GM19395 (cell line): ENCODE measurements at regions not wholly inside any gene's neighbourhood (a gene's known extent, or its start where the extent isn't known, plus 50 kb on each side); places are given as distances from the start of the nearest gene placed in this dataset.

Experiments used
- ATAC-seq: cut with Tn5 transposase; IDR thresholded peaks from one replicate; pipeline ENCODE4 v1.9.1; 2021; ENCODE audit warnings: mild to moderate bottlenecking, moderate library complexity; ENCODE audit not compliant: unreplicated experiment

DNA sequence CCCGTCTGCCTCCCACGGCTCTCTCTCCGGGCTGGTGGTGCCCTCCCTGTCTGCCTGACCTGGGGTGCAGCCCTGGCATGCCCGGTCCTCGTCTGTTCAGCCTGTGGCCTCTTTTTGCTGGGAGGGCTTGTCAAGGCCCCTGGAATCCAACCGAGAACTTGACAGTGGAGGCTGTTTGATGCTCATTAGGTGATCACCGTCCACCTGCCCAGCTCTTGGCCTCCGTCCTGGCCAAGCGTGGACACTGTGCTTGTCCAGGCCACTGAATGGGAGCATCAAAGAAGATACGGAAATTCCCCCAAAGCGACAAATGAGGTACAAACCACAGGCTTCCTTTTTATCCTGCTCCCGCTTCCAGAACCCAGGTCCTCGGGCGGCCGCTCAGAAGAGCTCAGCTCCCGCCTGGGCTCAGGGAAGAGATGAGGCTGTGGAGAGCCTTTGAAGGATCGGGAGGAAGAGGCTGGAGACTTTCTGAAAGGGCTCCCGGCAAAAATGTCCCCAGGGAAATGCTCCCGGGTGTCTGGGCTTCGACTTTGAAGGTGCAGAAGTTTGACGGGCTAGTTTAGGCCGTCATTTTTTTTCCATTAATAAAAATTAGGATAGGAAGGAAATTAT, 1273.9 kb downstream of the BRD1 start:
- ATAC-seq: no peak

DNA sequence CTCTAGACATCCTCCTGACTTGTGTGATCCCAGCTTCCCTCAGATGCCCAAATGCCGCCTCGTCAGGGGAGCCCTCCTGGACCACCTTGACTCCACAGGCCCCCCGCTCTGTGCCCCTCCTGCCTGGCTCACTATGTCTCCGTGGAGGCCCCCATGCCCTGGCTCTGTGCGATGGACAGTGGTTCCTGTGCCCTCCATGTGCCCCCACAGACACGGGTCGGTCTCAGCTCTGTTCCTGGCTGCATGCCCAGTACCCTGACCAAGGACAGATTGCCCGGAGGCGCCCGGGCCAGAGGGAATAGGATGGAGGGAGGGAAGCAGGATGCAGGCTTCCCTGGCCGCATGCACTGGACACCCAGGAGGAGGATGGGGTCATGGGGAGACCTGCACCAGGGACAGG, 1274.6 kb downstream of the BRD1 start:
- ATAC-seq: no peak

DNA sequence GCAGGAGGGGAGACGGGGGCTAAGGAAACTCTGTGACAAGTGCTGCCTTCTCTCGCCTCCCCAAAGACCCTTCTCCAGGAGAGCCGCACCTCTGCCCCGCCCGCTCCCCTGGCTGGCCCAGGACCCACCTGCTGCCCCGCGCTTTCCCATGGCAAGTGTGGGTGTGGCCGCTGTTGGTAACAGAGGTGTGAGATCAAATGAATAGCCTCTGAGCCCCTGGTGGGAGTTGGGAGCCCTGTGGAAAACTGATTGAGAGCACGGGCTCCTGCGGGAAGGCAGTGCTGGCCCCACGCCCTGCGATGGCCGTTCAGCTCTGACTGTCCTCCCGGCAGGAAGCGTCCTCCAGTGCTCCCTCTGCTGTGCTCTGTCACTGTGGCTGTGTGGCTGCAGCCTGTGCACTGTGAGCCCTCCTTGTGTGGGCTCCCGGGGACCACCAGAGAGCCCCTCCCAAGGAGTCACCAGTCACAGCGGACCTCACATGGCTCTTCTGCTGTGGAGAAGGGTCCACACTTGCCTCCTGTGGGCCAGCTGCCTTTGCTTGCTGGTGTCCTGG, 1275.9 kb downstream of the BRD1 start:
- ATAC-seq: no peak

DNA sequence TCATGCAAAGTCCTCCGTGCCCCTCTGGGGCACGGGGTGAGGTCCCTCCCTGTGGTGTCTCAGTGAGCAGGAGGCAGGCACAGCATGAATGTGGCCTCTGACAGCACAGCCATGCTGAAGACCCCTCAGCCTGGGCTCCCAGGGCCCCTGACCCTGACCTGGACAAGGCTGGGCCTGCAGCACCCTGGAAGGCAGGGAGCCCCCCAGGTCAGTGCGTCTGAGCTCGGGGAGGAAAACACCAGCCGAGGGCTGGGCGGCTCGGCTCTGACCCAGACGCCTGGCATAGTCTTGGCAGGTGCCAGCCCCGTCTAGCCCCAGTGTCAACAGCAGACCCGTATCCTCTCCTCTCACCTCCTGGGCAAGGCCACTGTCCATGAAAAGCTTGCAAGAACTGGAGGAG, 1276.6 kb downstream of the BRD1 start:
- no peak for ATAC-seq

DNA sequence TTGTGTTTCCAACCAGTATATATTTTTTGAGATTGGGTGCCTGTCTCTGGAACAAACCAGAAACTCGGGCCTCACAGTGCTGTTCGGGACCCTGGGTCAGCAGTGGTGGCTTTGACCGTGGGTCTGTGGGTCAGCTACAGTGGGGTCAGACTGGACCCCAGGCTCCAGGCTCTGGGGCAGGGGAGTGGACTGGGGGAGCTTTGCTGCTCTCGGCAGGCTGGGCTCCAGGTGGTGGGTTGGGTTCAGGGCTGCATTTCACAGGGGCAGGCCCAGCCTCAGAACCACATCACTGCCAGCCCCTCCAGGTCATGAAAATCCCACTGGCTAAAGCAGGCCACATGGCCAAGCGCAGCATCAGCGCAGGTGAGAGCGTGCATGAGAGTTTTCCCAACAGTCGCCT, 1279.3 kb downstream of the BRD1 start:
- ATAC-seq: no peak

DNA sequence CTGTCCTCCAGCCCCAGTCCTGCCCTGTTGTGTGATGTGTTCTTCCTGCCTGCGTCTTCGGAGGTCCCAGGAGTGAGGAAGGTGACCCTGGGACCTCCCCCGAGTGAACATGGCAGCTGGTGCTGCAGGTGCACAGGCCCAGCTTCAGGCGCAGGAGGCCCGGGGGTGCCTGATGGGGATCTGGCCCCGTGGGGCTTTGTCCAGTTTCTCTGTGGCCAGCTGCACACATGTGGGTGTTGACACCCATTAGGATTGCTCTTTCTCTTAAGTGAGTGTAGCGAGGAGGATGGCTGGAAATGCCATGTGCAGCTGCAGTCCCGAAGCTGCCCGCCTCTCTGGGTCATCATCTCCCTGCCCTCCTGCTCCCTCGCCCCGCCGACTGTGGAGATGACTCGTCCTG, 1279.7 kb downstream of the BRD1 start:
- ATAC-seq: no peak

DNA sequence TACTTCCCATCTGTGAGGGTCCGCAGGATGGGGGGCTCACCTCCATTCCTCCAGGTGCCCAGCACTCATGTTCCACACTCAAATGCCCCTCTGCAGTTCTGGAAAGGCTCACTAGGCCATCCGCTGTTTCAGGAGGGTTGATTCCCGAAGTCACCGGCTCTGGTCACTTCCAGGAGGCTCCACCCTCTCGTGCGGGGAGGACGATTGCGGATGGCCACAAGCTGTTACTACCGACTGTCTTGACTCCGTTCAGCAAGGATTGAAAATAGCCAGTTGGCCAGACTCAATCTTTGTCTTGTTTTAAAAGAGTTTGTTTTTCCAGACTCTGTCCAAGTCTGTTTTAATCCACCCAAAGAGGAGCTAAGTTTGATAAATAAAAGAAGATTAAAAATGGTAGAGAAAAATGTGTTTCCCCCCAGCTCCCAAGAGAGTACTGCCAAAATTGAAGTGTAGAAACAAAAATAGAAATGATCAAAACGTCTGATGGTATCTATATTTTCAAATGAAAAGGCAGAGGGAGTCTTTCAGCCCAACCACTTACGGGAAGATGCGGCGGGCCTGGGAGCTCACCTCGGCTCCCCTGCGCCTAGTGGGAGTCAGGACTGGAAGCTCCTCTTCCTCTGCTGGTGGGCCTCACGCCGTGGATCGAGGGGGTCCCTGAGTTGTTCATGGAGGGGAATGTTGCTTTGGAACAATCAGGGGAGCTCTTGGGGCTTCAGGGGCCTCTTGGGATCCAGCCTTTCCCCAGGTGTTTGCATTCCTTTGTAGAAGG, 1280.8 kb downstream of the BRD1 start:
- no peak for ATAC-seq

DNA sequence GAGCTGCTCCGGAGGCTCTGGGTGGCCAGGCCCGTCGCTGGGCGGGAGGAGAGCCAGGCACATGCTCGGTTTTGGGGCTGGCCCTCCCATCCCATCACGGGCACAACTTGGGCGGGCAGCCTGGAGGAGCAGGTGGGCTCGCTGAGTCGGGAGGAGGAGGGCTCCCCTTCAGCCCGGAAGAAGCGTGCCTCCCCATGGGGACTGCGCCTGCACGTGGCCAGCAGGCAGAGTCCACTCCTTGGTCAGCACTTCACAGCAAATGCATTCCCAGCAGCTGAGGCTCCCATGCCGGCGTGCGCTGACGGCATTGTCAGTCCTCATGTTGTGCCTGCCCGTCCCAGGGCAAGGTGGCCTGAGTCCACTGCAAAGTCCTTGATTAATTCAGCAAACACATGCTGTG, 1281.7 kb downstream of the BRD1 start:
- no peak for ATAC-seq

DNA sequence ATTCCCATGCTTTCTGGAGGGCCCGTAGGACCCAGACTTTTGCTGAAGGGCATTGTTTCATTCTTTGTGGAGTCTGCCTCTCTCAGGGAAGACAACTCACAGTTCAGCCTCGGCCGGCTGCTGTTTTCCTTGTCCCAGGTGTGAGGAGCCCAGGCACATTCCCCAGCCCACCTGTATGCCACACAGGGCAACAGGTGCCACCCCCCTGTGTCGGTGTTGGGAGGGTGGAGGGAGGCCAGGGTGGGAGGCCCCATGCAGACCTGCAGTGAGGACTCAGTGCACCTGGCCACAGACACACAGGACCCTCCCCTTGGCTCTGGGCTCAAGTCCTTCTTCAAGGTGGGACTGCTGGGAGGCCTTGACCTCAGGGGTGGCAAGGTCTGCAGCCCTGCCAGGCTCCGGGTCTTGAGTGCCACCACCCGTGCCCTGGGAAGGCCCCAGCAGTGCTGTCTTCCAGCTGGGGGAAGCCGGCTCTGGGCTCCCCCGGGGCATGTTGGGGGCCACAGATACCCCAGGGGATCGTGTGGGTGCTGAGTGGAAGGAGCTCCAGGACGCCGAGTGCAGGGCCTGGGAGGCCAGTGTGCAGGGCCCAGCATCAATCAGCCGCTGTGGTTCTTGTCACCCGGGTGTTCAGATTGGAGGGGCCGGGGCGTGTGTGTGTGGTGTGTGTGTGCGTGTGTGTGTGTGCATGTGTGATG, 1286.1 kb downstream of the BRD1 start:
- ATAC-seq: no peak

DNA sequence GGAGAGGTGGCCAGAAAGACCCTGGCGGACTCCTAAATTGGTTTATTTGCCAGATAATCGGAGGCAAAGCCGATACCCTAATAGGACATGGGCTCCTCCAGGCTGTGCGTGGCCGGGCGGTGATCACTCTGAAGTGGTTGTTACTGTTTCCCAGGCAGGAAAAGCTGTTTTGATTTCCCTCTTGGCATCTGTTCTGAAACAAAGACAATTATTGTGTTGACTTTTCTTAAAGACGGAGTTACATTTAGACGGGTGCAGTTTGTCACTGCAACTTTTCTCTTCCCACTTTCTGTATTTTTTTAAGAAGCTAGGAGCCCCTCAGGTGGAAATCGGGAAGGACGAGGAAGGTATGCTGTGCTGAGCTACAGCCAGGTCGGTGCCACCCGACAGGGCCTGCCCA, 1288.4 kb downstream of the BRD1 start:
- ATAC-seq: no peak

DNA sequence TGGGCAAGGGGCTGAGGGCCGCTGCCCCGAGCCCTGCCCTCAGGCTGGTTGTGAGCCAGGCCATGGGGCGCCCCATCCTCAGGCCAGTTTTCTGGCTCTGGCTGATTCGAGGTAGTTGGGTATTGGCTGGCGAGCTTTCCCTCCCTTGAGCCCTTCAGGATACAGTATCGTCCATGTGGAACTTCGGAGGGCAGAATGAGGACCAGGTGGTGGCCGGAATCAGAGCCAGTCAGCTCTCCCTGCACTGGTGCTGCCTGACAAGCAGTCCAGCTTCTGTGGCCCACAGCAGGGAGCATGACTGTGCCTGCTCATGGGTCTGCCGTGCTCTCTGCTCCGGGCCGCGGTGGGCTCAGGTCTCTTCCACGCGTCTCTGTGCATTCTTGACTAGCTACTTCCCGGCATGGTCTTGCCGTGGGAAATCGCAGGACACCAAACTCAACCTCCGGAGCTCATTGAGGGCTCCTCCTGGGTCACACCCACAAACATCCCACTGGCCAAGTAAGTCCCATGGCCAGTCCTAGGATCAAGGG, 1289.3 kb downstream of the BRD1 start:
- ATAC-seq: no peak

DNA sequence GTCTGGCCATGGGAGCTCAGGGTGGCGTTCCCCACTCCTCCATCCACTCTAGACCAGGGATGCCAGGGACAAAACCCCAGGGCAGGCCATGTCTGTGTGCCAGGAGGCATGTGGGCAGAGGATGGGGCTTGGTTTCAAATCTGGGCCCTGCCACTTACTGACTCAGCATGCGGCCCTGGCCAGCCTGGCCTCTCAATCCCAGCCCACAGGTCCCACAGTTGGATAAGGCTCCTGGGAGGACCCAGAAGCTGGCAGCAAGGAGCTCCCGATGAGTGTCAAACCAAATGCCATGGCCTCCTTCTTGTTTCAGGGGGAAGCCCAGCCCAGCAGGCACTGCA, 1290.4 kb downstream of the BRD1 start:
- ATAC-seq: no peak

DNA sequence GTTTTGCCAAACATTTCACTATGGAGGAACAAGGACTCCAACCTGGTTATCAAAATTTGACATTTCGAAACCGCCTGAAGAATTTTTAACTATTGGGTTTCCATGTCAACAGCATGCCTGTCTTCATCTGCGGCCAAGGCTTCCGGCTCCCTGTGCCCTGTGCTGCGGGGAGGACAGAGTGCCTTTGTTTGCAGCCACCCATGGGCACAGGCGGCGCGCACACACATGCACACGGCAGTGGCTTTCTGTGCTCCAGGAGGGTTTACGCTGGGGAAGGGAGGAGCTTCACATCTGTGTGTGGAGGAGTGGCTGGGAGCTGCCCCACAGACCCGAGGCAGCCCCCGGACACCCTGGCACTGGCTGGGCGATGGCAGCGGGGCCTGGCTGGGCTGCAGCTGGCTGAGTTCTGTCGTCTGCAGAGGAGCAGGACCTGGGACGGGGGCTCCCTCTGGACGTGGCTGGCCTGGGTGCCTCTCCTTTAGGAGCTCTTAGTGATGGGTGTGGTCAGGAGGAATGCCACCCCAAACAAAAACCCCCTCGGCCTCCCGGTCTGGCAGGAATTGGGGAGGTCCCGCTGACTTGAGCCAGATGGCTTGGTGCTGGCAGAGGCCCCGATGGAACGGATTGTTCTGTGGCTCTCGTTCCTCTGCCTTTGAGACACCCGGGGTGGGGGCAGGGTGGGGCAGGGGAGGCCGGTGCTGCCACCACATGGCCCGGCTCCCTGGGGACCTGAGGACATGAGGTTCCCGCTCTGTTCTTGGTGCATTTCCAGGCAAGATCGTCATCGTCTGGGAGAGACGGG, 1290.9 kb downstream of the BRD1 start:
- ATAC-seq: no peak

DNA sequence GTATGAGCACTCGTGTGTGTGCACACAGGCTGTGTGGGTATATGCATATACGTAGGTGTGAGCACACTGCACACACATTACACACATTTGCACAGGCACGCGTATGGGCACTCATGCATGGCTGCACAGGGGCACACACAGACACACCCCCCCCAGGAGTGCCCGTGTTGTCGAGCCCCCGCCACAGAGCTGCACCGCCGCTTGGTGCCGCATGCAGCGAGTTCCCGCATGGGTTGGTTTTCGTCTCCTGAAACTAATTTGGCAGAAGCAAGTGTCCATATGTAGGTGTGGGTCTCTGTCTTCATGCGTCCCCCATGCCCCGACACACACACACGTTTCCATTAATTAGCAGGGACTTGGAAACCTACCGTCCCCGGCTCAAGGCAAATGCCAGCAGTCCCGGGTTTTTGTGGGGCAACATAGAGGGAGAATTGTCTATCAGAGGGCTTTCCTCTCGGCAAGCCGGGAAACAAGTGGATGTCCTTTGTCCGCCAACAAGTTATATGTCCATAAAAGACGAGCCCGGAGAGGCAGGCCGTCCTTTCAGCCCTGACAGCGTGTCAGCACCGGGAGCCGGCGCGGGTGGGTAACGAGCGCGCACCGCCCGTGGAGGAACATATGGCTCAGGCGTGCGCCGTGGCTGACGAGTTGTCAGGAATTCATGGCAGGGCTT, 1291.7 kb downstream of the BRD1 start:
- no peak for ATAC-seq

DNA sequence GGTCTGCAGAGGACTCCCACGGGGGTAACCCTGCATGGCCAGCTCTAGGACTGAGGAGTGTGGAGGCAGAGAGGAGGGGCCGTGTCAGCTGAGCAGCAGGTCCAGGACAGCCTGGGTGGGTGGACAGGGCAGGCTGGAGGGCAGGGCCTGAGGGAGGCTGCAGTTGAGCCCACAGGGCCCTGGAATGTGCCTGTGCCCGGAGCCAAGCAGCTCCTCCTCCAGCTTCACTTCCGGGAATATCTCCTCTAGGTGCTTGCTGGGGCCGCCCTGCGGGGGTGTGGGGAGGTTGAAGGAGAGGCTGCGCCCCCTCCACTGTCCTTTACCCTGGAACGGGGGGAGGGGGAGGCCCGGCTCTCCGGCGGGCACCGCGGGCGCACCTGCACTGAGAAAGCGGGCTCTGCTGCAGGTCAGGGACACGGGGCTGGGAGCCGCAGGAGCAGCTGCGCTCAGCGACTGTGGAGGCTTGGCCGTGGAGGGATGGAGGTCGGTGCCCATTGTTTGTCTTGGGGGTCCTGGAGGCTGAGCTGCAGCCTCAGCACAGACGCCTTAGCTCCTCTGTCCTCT, 1293.2 kb downstream of the BRD1 start:
- no peak for ATAC-seq

DNA sequence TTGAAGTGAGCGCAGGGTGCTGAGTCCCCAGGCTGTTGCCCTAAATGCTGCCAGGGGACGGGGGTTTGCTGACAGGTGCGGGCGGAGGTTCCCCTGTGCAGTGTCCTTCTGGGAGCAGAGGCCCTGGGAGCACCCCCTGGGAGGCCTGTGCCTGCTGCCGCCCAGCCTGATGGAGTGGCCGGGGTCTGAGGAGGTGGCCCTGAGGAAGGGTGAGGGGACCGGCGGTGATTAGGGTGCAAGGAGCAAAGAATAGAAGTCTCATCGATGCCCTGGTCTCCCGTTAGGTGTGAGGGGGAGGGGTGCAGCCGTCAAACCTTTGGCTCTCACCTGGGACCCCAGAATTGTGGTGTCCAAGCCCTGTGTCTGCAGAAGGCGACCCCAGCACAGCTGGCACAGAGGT, 1294.7 kb downstream of the BRD1 start:
- no peak for ATAC-seq

DNA sequence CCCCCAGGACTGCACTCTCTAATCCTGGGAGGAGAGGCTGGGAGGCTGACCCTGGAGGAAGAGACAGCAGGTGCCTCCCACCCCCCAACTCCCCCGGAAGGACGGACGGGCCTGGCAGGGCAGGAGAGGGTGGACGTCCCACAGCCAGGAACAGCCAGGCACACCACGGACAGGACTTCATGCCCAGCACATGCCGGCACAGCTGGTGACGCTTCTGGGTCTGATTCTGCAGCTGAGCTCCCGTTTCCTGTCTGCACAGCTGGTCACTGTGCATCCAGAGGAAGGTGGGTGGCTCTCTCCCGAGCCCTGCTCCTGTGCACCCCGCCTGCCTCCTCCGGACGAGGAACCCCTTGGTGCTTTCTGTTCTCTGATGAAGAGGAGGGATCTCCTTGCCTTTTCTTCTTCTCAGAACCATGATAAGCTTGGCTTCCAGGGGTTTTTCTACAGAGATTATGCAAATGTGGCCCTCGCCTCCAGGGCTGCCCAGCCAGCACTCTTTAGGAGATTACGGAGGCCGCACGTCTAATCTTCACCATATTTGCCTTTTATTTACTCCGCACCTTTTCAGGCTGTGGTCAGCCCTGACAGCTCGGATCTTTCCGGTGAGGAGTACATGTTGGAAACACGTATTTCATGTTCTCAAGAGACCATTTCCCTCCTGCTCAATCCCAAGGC, 1295.8 kb downstream of the BRD1 start:
- no peak for ATAC-seq

DNA sequence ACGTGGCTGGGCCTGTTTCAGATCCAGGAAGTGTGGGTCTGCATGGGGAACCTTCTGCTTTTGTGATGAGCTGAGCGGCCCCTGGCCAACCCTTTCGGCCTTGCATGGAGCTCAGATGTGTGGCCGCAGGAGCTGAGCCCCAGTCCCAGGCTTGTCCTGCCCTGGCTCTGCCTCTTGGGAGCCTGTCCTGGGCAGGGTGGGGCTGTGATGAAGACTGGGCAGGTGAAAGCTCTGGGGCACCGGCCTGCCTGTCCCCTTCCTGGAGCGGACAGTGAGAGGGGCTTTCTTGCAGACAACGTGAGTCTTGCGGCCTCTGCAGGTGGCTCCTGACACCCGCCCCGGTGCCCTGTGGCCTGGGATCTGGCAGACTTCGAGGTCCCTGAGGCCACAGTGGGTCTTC, 1296.6 kb downstream of the BRD1 start:
- ATAC-seq: no peak

DNA sequence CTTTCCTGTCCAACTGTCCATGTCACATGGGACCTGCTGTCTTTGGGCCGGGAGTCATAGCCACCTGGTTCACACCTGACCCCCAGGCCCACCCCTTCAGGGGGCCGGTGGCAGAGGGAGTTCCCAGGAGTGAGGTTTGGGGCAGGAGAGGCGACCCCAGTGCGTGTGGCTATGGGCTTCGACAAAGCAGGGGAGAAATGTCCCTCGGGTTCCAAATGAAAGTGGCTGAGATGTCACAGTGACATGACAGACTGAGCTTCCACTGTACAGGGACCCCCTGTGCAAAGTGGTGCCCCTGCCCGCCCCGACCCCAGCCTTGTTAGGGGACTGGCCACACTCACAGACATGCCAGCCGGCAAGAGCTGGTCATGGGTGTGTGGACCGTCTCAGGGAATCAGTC, 1297.0 kb downstream of the BRD1 start:
- no peak for ATAC-seq
